ENCODE measurements at regions not wholly inside any gene's neighbourhood (a gene's known extent, or its start where the extent isn't known, plus 50 kb on each side); places are given as distances from the start of the nearest gene placed in this dataset.

GRCh38 chr9:90261698-90262097 lies 380.9 kb downstream of the DIRAS2 start:
- no peak for DNase-seq
- Histone ChIP-seq H3K36me3 (no peaks in the 10 kb centered on the region), H3K27me3 (no peaks in the 10 kb centered on the region), H3K4me3 (no peak overlapping the region), H3K27ac (no peak overlapping the region), H3K4me1 (no peaks in the 10 kb centered on the region), H3K9me3 (peaks cover 10 to 12% of the 10 kb centered on the region in 2 donors)
- intact Hi-C loops (cut with DNase I; ENCODE audit: low total_unique reads) (no loop called here), in situ Hi-C loops (cut with MboI; ENCODE audit: low pct_ligation_motif_present in 1 of 4, low pct_unique_long_range_greater_than_20kb in 1 of 4, low sequenced_read_pairs in 3 of 4) (no loop called here)
- 82 to 93% methylated on average over 2 of the region's 2 CpGs for WGBS, 2 donors (ENCODE audit: low coverage in 1 of 2)
- TF ChIP-seq POLR2A (IDR thresholded peaks at IDR 0.05), result no peak
- no peak for TF ChIP-seq EP300 (IDR thresholded peaks at IDR 0.05; ENCODE audit: low read depth)
- TF ChIP-seq, protein P1, sequence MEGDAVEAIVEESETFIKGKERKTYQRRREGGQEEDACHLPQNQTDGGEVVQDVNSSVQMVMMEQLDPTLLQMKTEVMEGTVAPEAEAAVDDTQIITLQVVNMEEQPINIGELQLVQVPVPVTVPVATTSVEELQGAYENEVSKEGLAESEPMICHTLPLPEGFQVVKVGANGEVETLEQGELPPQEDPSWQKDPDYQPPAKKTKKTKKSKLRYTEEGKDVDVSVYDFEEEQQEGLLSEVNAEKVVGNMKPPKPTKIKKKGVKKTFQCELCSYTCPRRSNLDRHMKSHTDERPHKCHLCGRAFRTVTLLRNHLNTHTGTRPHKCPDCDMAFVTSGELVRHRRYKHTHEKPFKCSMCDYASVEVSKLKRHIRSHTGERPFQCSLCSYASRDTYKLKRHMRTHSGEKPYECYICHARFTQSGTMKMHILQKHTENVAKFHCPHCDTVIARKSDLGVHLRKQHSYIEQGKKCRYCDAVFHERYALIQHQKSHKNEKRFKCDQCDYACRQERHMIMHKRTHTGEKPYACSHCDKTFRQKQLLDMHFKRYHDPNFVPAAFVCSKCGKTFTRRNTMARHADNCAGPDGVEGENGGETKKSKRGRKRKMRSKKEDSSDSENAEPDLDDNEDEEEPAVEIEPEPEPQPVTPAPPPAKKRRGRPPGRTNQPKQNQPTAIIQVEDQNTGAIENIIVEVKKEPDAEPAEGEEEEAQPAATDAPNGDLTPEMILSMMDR (IDR thresholded peaks at IDR 0.05), result no peak
- TF ChIP-seq POLR2AphosphoS5 (IDR thresholded peaks at IDR 0.05), result no peak

DNA sequence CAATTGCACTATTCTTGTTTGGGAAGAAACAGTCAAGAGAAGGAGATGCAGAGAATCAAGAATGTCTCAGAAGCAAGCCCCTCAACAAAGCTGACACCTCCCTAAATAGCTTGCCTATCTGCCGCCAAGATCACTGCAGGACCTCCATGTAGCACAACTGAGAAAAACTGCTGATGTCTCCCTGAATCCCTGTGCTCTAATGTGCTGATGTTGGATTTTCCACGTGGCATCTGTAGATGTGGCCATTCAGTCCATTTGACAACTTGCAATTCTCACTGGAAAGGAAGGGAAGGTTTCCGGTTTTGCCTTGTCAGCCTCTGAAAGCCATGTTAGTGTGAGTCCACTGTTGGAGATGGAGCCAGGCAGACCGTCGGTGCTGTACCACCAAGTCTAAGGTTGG lies 374.0 kb downstream of the DIRAS2 start:
- TF ChIP-seq POLR2A (IDR thresholded peaks at IDR 0.05), result no peak
- TF ChIP-seq EP300 (IDR thresholded peaks at IDR 0.05; ENCODE audit: low read depth), result no peak
- TF ChIP-seq POLR2AphosphoS5 (IDR thresholded peaks at IDR 0.05), result no peak
- TF ChIP-seq, protein P1 (IDR thresholded peaks at IDR 0.05), result no peak
- H3K36me3 ChIP-seq, result no peaks in the 10 kb centered on the region
- no peak overlapping the region for H3K27ac ChIP-seq
- H3K4me3 ChIP-seq, result no peak overlapping the region
- intact Hi-C loops (cut with DNase I; ENCODE audit: low total_unique reads), result no loop called here
- H3K27me3 ChIP-seq, result no peaks in the 10 kb centered on the region
- WGBS, 2 donors (ENCODE audit: low coverage in 1 of 2), result 61% methylated on average over 5 of the region's 5 CpGs; no CpG with 5 or more reads in 1 of the 2 donors
- in situ Hi-C loops (cut with MboI; ENCODE audit: low pct_ligation_motif_present in 1 of 4, low pct_unique_long_range_greater_than_20kb in 1 of 4, low sequenced_read_pairs in 3 of 4), result no loop called here
- H3K9me3 ChIP-seq, result no peaks in the 10 kb centered on the region
- no peaks in the 10 kb centered on the region for H3K4me1 ChIP-seq
- no peak for DNase-seq

- WGBS, 2 donors (ENCODE audit: low coverage in 1 of 2), result 27 to 47% methylated on average over 5 of the region's 5 CpGs
- intact Hi-C loops (cut with DNase I; ENCODE audit: low total_unique reads), result no loop called here
Measured at GRCh38 chr9:90271707-90272106, 370.9 kb downstream of the DIRAS2 start.

GRCh38 chr9:90274725-90275124 lies 367.9 kb downstream of the DIRAS2 start:
- no peak overlapping the region for H3K27ac ChIP-seq
- intact Hi-C loops (cut with DNase I; ENCODE audit: low total_unique reads), result no loop called here
- H3K4me3 ChIP-seq, result no peak overlapping the region
- H3K9me3 ChIP-seq, result no peaks in the 10 kb centered on the region
- no peaks in the 10 kb centered on the region for H3K4me1 ChIP-seq
- TF ChIP-seq EP300 (IDR thresholded peaks at IDR 0.05; ENCODE audit: low read depth) (no peak), POLR2A (IDR thresholded peaks at IDR 0.05) (no peak), POLR2AphosphoS5 (IDR thresholded peaks at IDR 0.05) (no peak)
- TF ChIP-seq, protein P1 (IDR thresholded peaks at IDR 0.05), result no peak
- no peaks in the 10 kb centered on the region for H3K36me3 ChIP-seq
- H3K27me3 ChIP-seq, result no peaks in the 10 kb centered on the region
- WGBS, 2 donors (ENCODE audit: low coverage in 1 of 2), result 91% methylated on average over 4 of the region's 4 CpGs; no CpG with 5 or more reads in 1 of the 2 donors
- DNase-seq, result no peak
- in situ Hi-C loops (cut with MboI; ENCODE audit: low pct_ligation_motif_present in 1 of 4, low pct_unique_long_range_greater_than_20kb in 1 of 4, low sequenced_read_pairs in 3 of 4), result no loop called here

More at GRCh38 chr9:90271707-90272106, 370.9 kb downstream of the DIRAS2 start:
- no peak for TF ChIP-seq POLR2A (IDR thresholded peaks at IDR 0.05)
- TF ChIP-seq, protein P1 (IDR thresholded peaks at IDR 0.05), result no peak
- no peak for TF ChIP-seq POLR2AphosphoS5 (IDR thresholded peaks at IDR 0.05)
- TF ChIP-seq EP300 (IDR thresholded peaks at IDR 0.05; ENCODE audit: low read depth), result no peak
- Histone ChIP-seq H3K27ac (no peak overlapping the region), H3K27me3 (no peaks in the 10 kb centered on the region), H3K36me3 (no peaks in the 10 kb centered on the region), H3K4me1 (no peaks in the 10 kb centered on the region), H3K4me3 (no peak overlapping the region), H3K9me3 (no peaks in the 10 kb centered on the region)
- DNase-seq, result no peak
- in situ Hi-C loops (cut with MboI; ENCODE audit: low pct_ligation_motif_present in 1 of 4, low pct_unique_long_range_greater_than_20kb in 1 of 4, low sequenced_read_pairs in 3 of 4), result no loop called here
